ENCODE measurements at regions not wholly inside any gene's neighbourhood (a gene's known extent, or its start where the extent isn't known, plus 50 kb on each side); places are given as distances from the start of the nearest gene placed in this dataset.
A peak's percentile ranks its signal among the peaks of the same experiment; 100 is the strongest.

DNA sequence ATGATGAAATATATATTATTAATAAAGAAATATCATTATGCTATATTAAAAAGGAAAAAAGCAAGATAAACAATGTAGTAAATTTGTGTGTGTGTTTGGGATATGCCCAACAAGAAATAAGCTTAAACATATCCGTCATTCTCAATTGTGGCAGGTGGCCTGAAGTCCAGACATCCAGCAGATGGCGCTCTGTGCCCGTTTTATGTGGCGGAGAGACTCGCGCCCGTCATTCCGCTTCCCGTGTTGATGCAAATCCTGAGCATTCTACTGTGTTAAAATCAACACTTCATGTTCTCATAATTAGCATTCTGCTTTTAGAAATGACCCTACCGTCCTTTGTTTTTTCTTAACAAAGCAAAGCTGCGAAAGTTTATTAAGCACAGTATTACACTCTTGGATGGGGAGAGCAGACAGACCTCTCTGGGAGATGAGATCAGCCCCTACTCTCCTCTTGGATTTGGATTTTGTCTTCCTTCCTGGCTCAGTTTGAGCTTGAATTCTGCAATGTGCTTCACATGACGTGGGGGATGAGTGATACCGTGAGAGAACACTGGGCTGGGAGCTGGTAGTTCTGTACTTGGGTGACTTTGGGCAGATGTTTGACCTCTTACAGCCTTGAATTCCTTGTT is 125.8 kb downstream of the MCHR2 start:
- peak; percentile 58 for DNase-seq (ENCODE audit: low read depth)

Data from M059J (cell line).